Coronary artery (tissue), 2 donors: ENCODE measurements at regions not wholly inside any gene's neighbourhood (a gene's known extent, or its start where the extent isn't known, plus 50 kb on each side); places are given as distances from the start of the nearest gene placed in this dataset.

Experiments
- DNase-seq: peaks from one replicate; pipeline ENCODE4 v3.0.0-alpha.2; 2017; ENCODE audit warnings: low spot score
- H3K27ac ChIP-seq, 2 donors: fragments of 200-600 bp; sonication (generic); one replicate each; pipeline ENCODE4 v1.5.1; 2016 to 2019
- H3K4me3 ChIP-seq: fragments of 200-600 bp; sonication (generic); 2 replicates; pipeline ENCODE4 v1.5.1; 2016; ENCODE audit warnings: mild to moderate bottlenecking, moderate library complexity
- CTCF ChIP-seq: fragments of 200-600 bp; sonication (generic); IDR thresholded peaks from one replicate; pipeline ENCODE4 v1.5.1; 2019; ENCODE audit warnings: antibody characterized with exemption

- DNase-seq, result no peak
- H3K4me3 ChIP-seq, result no peak overlapping the region
- no peak for TF ChIP-seq CTCF
- peak overlapping the region in 1 of 2 donors; percentile 90 for H3K27ac ChIP-seq
These were observed 86.5 kb upstream of the IPO9 start for GRCh38 chr1:201742476-201742875.

GRCh38 chr1:201742955-201743805 lies 85.8 kb upstream of the IPO9 start:
- no peak overlapping the region for H3K4me3 ChIP-seq
- no peak for TF ChIP-seq CTCF
- DNase-seq, result no peak
- H3K27ac ChIP-seq, result peak overlapping the region in 1 of 2 donors; percentile 90

- TF ChIP-seq CTCF, result no peak
- no peak for DNase-seq
- no peak overlapping the region for H3K4me3 ChIP-seq
- H3K27ac ChIP-seq, result no peak overlapping the region
These were observed 83.9 kb upstream of the IPO9 start for GRCh38 chr1:201745023-201745422.

- Histone ChIP-seq H3K27ac (no peak overlapping the region), H3K4me3 (no peak overlapping the region)
- no peak for DNase-seq
- TF ChIP-seq CTCF, result no peak
These were observed 82.8 kb upstream of the IPO9 start for GRCh38 chr1:201746156-201746555.

GRCh38 chr1:201747261-201747660 lies 81.7 kb upstream of the IPO9 start:
- Histone ChIP-seq H3K4me3 (no peak overlapping the region), H3K27ac (peak overlapping the region in 1 of 2 donors; percentile 20)
- no peak for DNase-seq
- no peak for TF ChIP-seq CTCF

- TF ChIP-seq CTCF, result no peak
- peak overlapping the region in 1 of 2 donors; percentile 52 for H3K27ac ChIP-seq
- H3K4me3 ChIP-seq, result no peak overlapping the region
- no peak for DNase-seq
These were observed 80.6 kb upstream of the IPO9 start for GRCh38 chr1:201748335-201748734.

GRCh38 chr1:201749059-201749690 lies 79.8 kb upstream of the IPO9 start:
- H3K4me3 ChIP-seq, result no peak overlapping the region
- H3K27ac ChIP-seq, result peak overlapping the region in 1 of 2 donors; percentile 52
- DNase-seq, result no peak
- TF ChIP-seq CTCF, result no peak
